B cell (primary cell): ENCODE measurements at regions not wholly inside any gene's neighbourhood (a gene's known extent, or its start where the extent isn't known, plus 50 kb on each side); places are given as distances from the start of the nearest gene placed in this dataset.

ENCODE experiments used
- ATAC-seq: fragments of 200-7000 bp; cut with Tn5 transposase; one replicate; pipeline ENCODE4 v1.10.0; 2021; ENCODE audit warnings: low read depth, mild to moderate bottlenecking, moderate number of reproducible peaks, moderate library complexity
- CTCF ChIA-PET: fragments of 350-600 bp; sonication (Branson Sonifier 250); formaldehyde crosslinking; loops from one replicate; lab custom pipeline; 2021; ENCODE audit warnings: antibody characterized with exemption, inconsistent platforms; lab: Charles Lee
- POLR2A ChIA-PET: fragments of 350-600 bp; sonication (Branson Sonifier 250); formaldehyde crosslinking; loops from one replicate; lab custom pipeline; 2021; ENCODE audit warnings: antibody characterized with exemption; lab: Charles Lee
- DNase-seq: peaks from one replicate; pipeline ENCODE4 v3.0.0; 2013
- H2AFZ ChIP-seq: 2 replicates; pipeline ENCODE4 v1.6.1; 2012; ENCODE audit warnings: mild to moderate bottlenecking, low read depth, low read length; ENCODE audit not compliant: insufficient read depth, poor library complexity, severe bottlenecking
- H3K27ac ChIP-seq, 2 donors: 1 replicate in 1 of 2; 2 replicates in 1 of 2; pipeline ENCODE4 v1.5.1; 2012 to 2013; ENCODE audit warnings: low read length in 2 of 2, mild to moderate bottlenecking in 2 of 2, moderate library complexity in 1 of 2
- H3K27me3 ChIP-seq, 4 experiments: fragments of 200-600 bp in 1 of 4; sonication (generic) in 1 of 4; replicated peaks in 1 of 4; 1 replicate in 2 of 4; 2 replicates in 2 of 4; pipeline versions ENCODE4 v1.6.1 to v1.7.0; 2013 to 2016; ENCODE audit warnings: low read length in 3 of 4, mild to moderate bottlenecking in 2 of 4, mixed read lengths in 1 of 4, moderate library complexity in 1 of 4; ENCODE audit not compliant: insufficient read depth in 4 of 4, control insufficient read depth in 3 of 4; ENCODE audit errors: control extremely low read depth in 1 of 4
- H3K36me3 ChIP-seq, 2 experiments: replicated peaks in 1 of 2; 1 replicate in 1 of 2; 2 replicates in 1 of 2; pipeline versions ENCODE4 v1.6.1 to v1.7.1; 2013; ENCODE audit warnings: low read length in 1 of 2; ENCODE audit not compliant: insufficient read depth in 2 of 2, control insufficient read depth in 1 of 2; ENCODE audit errors: control extremely low read depth in 1 of 2, extremely low read depth in 1 of 2
- H3K4me1 ChIP-seq, 2 donors: fragments of 200-600 bp in 1 of 2; sonication (generic) in 1 of 2; 1 replicate in 1 of 2; 2 replicates in 1 of 2; pipeline versions ENCODE4 v1.5.1 to v1.6.1; 2013 to 2017; ENCODE audit warnings: low read length in 2 of 2; ENCODE audit not compliant: control insufficient read depth in 2 of 2, insufficient read depth in 2 of 2
- H3K4me2 ChIP-seq: replicated peaks from 2 replicates; pipeline ENCODE3; 2012; ENCODE audit warnings: mild to moderate bottlenecking, low read depth, low read length; ENCODE audit not compliant: poor library complexity, severe bottlenecking
- H3K4me3 ChIP-seq, 5 experiments: fragments of 200-600 bp in 1 of 5; sonication (generic) in 1 of 5; 1 replicate in 3 of 5; 2 replicates in 2 of 5; pipeline versions ENCODE4 v1.5.1 to v1.7.0; 2011 to 2016; ENCODE audit warnings: low read length in 4 of 5, mild to moderate bottlenecking in 4 of 5, low read depth in 2 of 5, control low read depth in 1 of 5, moderate library complexity in 1 of 5; ENCODE audit not compliant: insufficient read depth in 1 of 5; ENCODE audit errors: control extremely low read depth in 1 of 5, extremely low read depth in 1 of 5
- H3K79me2 ChIP-seq: fragments of 200-600 bp; sonication (generic); one replicate; pipeline ENCODE4 v1.6.0; 2016; ENCODE audit warnings: low read length; ENCODE audit not compliant: control insufficient read depth, insufficient read depth
- H3K9ac ChIP-seq: fragments of 200-600 bp; sonication (generic); 2 replicates; pipeline ENCODE4 v1.6.1; 2017; ENCODE audit warnings: mild to moderate bottlenecking, low read length, moderate library complexity
- H3K9me3 ChIP-seq, 3 donors: one replicate each; pipeline versions ENCODE4 v1.6.1 to v1.7.1; 2013; ENCODE audit warnings: low read length in 2 of 3; ENCODE audit not compliant: control insufficient read depth in 2 of 3, insufficient read depth in 1 of 3; ENCODE audit errors: control extremely low read depth in 1 of 3
- H4K20me1 ChIP-seq: 2 replicates; pipeline ENCODE4 v1.6.0; 2012; ENCODE audit warnings: mild to moderate bottlenecking, low read length; ENCODE audit not compliant: insufficient read depth, control insufficient read depth, poor library complexity, severe bottlenecking
- H3K27ac Mint-ChIP-seq: one replicate; pipeline ENCODE4 v1.8.0; 2021; ENCODE audit warnings: mixed read lengths
- H3K27me3 Mint-ChIP-seq: one replicate; pipeline ENCODE4 v1.8.0; 2021; ENCODE audit warnings: mixed read lengths
- H3K4me1 Mint-ChIP-seq: one replicate; pipeline ENCODE4 v1.8.0; 2021; ENCODE audit warnings: mixed read lengths
- H3K4me3 Mint-ChIP-seq: one replicate; pipeline ENCODE4 v1.8.0; 2021; ENCODE audit warnings: mixed read lengths
- H3K9me3 Mint-ChIP-seq: one replicate; pipeline ENCODE4 v1.8.0; 2022; ENCODE audit warnings: mixed read lengths; ENCODE audit not compliant: insufficient read depth
- EZH2 ChIP-seq: IDR thresholded peaks from 2 replicates; pipeline ENCODE4 v1.6.1; 2012; ENCODE audit warnings: borderline replicate concordance, low read depth, mild to moderate bottlenecking, moderate library complexity, low read length; ENCODE audit not compliant: insufficient read depth, poor library complexity, severe bottlenecking
- WGBS: methylation state at CpG from one replicate; pipeline ENCODE4 v1.1.5; 2013; ENCODE audit warnings: missing lambda C conversion rate; ENCODE audit not compliant: insufficient coverage; 5-methylcytosine and 5-hydroxymethylcytosine counted together
- intact Hi-C: fragments of 100-400 bp; cut with micrococcal nuclease; formaldehyde crosslinking; loops from one replicate; pipeline ENCODE4 v1.10.0; 2022
- TF ChIP-seq, protein P1 (sequence below): fragments of 200-600 bp; IDR thresholded peaks from one replicate; pipeline ENCODE4 v1.8.0; 2022; ENCODE audit warnings: antibody characterized with exemption, mild to moderate bottlenecking

DNA sequence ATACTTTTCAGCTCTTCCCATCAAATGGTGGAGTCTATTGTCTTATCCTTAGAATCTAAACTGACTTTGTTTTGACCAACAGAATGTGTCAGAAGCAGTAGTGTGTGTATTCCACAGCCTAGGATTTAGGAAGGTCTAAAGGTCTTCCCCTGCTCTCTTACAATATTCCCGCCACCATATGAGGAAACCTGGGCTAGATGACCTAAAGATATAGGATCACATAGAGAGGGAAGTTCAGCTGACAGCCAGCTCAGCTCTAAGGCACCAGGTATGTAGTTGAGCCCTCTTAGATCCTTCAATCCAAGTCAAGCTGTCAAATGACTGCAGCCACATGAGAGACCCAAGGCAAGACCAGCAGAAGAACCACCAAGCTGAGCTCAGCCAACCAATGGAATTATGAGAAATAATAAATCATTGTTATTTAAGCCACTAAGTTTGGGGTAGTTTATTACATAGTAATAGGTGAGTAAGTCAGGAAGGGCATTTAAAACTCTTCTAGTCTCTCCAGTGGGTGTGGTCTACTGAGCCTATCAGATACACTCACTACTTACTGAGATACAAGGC lies 227.7 kb upstream of the HES1 start:
- Histone ChIP-seq H4K20me1 (no peaks in the 10 kb centered on the region), H3K4me3 (no peak overlapping the region), H3K4me2 (no peak overlapping the region), H3K27ac (no peak overlapping the region), H3K9ac (no peak overlapping the region), H3K4me1 (peaks cover 4 to 8% of the 10 kb centered on the region in 2 donors), H2AFZ (no peak overlapping the region), H3K9me3 (peaks cover 0 to 10% (median 8%) of the 10 kb centered on the region in 3 donors), H3K79me2 (no peaks in the 10 kb centered on the region), H3K36me3 (no peaks in the 10 kb centered on the region), H3K27me3 (peaks cover 0 to 4% (median 0%) of the 10 kb centered on the region in 4 experiments)
- ChIA-PET POLR2A (no interaction called here), CTCF (no interaction called here)
- H3K27ac Mint-ChIP-seq = no peak overlapping the region
- no peaks in the 10 kb centered on the region for H3K9me3 Mint-ChIP-seq
- TF ChIP-seq, protein P1, sequence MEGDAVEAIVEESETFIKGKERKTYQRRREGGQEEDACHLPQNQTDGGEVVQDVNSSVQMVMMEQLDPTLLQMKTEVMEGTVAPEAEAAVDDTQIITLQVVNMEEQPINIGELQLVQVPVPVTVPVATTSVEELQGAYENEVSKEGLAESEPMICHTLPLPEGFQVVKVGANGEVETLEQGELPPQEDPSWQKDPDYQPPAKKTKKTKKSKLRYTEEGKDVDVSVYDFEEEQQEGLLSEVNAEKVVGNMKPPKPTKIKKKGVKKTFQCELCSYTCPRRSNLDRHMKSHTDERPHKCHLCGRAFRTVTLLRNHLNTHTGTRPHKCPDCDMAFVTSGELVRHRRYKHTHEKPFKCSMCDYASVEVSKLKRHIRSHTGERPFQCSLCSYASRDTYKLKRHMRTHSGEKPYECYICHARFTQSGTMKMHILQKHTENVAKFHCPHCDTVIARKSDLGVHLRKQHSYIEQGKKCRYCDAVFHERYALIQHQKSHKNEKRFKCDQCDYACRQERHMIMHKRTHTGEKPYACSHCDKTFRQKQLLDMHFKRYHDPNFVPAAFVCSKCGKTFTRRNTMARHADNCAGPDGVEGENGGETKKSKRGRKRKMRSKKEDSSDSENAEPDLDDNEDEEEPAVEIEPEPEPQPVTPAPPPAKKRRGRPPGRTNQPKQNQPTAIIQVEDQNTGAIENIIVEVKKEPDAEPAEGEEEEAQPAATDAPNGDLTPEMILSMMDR = no peak
- no peak for TF ChIP-seq EZH2
- no peak overlapping the region for H3K4me3 Mint-ChIP-seq
- no CpG with 5 or more reads among the region's 1 CpG for WGBS
- H3K4me1 Mint-ChIP-seq = no peaks in the 10 kb centered on the region
- intact Hi-C loops = no loop called here
- peaks cover 6% of the 10 kb centered on the region for H3K27me3 Mint-ChIP-seq
- DNase-seq (no peak), ATAC-seq (no peak)

DNA sequence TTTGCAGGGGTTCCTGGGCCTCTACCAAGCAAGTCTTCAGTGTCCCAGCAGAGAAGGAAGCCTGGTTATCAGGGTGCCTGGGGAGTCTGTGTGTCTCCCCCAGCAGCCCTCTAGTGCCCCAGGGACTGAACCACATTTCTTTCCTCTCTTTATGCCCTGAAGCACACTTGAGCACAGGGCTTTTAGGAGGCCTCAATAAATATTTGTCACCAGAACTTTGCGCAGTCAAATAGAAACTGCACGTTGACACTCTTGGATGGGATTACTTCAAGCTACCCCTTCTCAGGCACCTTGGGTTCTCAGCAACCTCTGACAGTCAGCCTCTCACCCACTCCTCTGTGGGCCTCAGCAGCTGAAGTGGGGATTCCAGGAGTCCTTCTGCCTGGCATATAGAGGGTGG lies 226.6 kb upstream of the HES1 start:
- H3K9me3 Mint-ChIP-seq = no peaks in the 10 kb centered on the region
- no peak overlapping the region for H3K4me3 Mint-ChIP-seq
- Histone ChIP-seq H3K4me1 (peaks cover 4 to 6% of the 10 kb centered on the region in 2 donors), H3K4me2 (no peak overlapping the region), H2AFZ (no peak overlapping the region), H4K20me1 (no peaks in the 10 kb centered on the region), H3K36me3 (no peaks in the 10 kb centered on the region), H3K4me3 (no peak overlapping the region), H3K9me3 (peaks cover 0 to 10% (median 8%) of the 10 kb centered on the region in 3 donors), H3K27ac (no peak overlapping the region), H3K27me3 (peaks cover 0 to 4% (median 0%) of the 10 kb centered on the region in 4 experiments), H3K79me2 (no peaks in the 10 kb centered on the region), H3K9ac (no peak overlapping the region)
- ChIA-PET CTCF (no interaction called here), POLR2A (no interaction called here)
- intact Hi-C loops = no loop called here
- ATAC-seq (no peak), DNase-seq (no peak)
- WGBS = 64% methylated on average over 2 of the region's 2 CpGs
- TF ChIP-seq, protein P1 = no peak
- no peak for TF ChIP-seq EZH2
- H3K27ac Mint-ChIP-seq = no peak overlapping the region
- H3K4me1 Mint-ChIP-seq = no peaks in the 10 kb centered on the region
- no peaks in the 10 kb centered on the region for H3K27me3 Mint-ChIP-seq
